ENCODE measurements at regions not wholly inside any gene's neighbourhood (a gene's known extent, or its start where the extent isn't known, plus 50 kb on each side); places are given as distances from the start of the nearest gene placed in this dataset.

DNA sequence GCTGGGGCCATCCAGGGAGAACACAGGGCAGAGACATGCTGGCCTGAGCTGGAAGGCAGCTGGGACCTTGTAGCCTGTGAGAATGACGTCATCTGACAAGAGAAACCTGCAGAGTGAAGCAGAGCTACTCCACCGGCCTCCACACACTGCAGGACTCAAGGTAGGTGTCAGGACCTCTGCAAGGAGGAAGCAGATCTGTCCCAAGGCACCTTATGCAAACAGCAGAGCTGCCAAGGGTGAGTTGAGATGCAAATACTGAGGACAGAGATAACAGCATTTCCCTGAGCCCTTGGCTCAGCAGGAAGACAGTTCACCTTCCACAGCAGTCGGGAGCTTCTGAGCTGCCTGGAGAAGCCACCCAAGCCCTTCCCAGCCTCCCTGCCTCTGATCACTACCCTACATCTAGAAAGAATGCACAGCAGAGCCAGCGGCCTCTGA lies 51.9 kb upstream of the IGSF9B start:
- peaks cover 49 to 74% of the 10 kb centered on the region in 2 donors for H3K27me3 Mint-ChIP-seq
- no peak overlapping the region for H3K27ac Mint-ChIP-seq
- H3K4me3 Mint-ChIP-seq: no peak overlapping the region
- DNase-seq (no peak), ATAC-seq (replicated peaks) (no peak)
- H3K4me1 Mint-ChIP-seq (ENCODE audit: low read depth in 2 of 2): no peaks in the 10 kb centered on the region
- no peaks in the 10 kb centered on the region for H3K36me3 Mint-ChIP-seq (ENCODE audit: insufficient read depth)
- no peaks in the 10 kb centered on the region for H3K9me3 Mint-ChIP-seq

DNA sequence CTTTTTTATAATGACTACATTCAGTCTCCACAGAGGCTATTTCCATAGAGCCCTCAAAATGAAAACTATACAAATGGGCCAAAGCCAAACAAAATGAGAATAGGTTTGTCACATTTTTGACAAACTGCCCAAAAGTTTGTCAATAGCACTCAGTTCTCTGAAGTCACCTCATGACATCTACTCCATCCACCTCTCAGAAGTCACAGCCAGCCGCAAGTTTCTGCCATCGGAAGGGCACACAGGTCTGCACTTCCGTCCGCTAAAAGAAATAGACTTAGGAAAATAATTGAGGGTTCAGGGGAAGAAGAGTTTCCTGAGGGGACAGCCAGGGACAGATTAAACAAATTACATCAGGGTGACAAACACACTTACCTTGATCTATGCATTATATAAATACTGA lies 55.4 kb upstream of the JAM3 start:
- Mint-ChIP-seq H3K27ac (no peak overlapping the region), H3K4me3 (no peak overlapping the region), H3K9me3 (no peaks in the 10 kb centered on the region), H3K27me3 (peaks cover 80 to 89% of the 10 kb centered on the region in 2 donors), H3K36me3 (ENCODE audit: insufficient read depth) (no peaks in the 10 kb centered on the region), H3K4me1 (ENCODE audit: low read depth in 2 of 2) (no peaks in the 10 kb centered on the region)
- DNase-seq (no peak), ATAC-seq (replicated peaks) (no peak)

DNA sequence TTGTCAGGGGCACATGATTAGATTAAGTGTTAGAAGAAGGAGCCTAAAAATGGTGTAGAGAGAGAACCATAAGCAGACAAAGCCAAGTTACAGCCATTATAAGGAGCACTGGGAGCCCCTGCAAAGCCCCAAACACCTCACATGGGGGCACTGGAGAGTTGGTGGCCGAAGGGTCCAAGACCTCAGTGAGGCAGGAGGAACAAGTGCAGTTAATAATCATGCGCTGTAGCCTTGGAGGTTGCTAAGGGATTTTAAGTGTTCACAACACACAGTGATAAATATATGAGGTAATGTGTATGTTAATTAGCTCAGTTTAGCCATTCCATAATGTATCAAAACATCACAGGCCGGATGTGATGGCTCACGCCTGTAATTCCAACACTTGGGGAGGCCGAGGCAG lies 54.4 kb upstream of the JAM3 start:
- Mint-ChIP-seq H3K4me1 (ENCODE audit: low read depth in 2 of 2) (no peaks in the 10 kb centered on the region), H3K27me3 (peaks cover 80 to 89% of the 10 kb centered on the region in 2 donors), H3K36me3 (ENCODE audit: insufficient read depth) (peaks cover 3% of the 10 kb centered on the region), H3K4me3 (no peak overlapping the region), H3K9me3 (no peaks in the 10 kb centered on the region), H3K27ac (no peak overlapping the region)
- ATAC-seq (replicated peaks) (no peak), DNase-seq (no peak)

DNA sequence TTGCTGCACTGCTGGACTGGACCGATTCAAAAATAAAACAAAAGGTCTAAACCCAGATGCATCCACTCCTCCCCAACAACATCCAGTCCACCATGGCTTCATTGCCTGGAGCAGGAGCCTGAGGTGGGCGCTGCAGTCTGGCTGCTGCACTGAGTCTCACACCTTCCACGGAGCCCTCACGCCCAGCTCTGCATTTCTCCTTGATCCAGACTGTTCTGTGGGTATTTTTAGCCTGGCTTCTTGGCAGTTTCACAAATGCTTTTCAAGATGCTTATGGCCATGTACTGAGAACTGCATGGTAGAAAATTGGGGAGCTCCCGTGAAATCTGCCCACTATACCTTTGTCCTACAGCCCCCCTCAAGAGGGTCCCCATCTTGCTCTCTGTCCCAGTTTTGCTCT lies 53.3 kb upstream of the JAM3 start:
- Mint-ChIP-seq H3K27ac (no peak overlapping the region), H3K4me3 (no peak overlapping the region), H3K27me3 (peaks cover 80 to 89% of the 10 kb centered on the region in 2 donors), H3K9me3 (no peaks in the 10 kb centered on the region), H3K36me3 (ENCODE audit: insufficient read depth) (peaks cover 3% of the 10 kb centered on the region), H3K4me1 (ENCODE audit: low read depth in 2 of 2) (no peaks in the 10 kb centered on the region)
- DNase-seq (no peak), ATAC-seq (replicated peaks) (no peak)

DNA sequence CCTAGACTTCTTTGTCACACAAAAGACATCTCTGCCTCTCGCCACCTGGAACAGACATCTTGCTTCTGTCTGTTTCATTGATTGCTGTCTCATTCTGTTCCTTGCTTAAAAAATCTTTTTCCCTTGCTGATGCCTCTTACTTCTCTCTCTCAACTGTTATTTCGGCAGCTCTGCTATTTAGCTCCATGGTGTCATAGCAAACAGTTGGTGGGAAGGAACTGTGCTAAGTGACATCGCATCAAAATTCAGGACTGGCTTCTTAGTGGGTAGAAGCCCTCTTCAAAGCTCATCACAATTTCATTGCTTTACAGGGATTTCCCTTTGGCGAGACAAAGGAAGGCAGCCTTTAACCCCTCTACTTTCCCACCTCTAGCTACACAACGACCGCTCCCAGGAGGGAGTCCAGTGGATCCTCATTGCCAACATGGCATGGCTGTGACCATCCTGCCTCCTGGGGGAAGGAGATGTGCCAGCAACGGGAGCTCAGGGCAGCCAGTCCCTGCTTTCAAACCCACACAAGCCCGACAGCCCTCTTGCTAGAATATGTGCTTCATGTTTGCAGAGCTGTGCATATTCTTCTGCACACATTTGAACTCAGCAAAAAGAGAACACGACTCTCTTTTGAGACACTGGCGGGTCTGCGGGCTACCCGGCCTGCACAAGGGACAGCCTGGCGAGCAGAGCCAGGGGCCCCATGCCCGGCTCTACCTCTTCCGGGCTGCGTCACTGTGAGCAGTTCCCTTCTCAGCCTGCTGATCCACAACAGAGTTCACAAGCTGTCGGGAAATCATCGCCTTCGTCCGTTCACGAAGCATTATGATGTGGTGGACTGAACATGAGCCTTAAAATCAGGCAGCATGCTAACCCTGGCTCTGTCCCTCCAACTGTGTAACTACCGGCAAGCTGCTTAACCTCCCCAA lies 51.1 kb upstream of the JAM3 start:
- Mint-ChIP-seq H3K9me3 (no peaks in the 10 kb centered on the region), H3K36me3 (ENCODE audit: insufficient read depth) (peaks cover 3% of the 10 kb centered on the region), H3K27ac (no peak overlapping the region), H3K4me3 (no peak overlapping the region), H3K4me1 (ENCODE audit: low read depth in 2 of 2) (no peaks in the 10 kb centered on the region), H3K27me3 (peaks cover 70 to 89% of the 10 kb centered on the region in 2 donors)
- DNase-seq (no peak), ATAC-seq (replicated peaks) (no peak)

All from effector memory CD8-positive, alpha-beta T cell (primary cell).